VCaP (cell line): ENCODE measurements at regions not wholly inside any gene's neighbourhood (a gene's known extent, or its start where the extent isn't known, plus 50 kb on each side); places are given as distances from the start of the nearest gene placed in this dataset.

Experiments
- H3K27ac ChIP-seq: fragments of 450-650 bp; 2 replicates; pipeline ENCODE4 v1.5.1; 2017
- TF ChIP-seq, protein P1 (sequence below): fragments of 450-650 bp; conservative IDR thresholded peaks from 2 replicates; pipeline ENCODE4 v1.5.1; 2017; ENCODE audit warnings: mild to moderate bottlenecking, moderate library complexity

DNA sequence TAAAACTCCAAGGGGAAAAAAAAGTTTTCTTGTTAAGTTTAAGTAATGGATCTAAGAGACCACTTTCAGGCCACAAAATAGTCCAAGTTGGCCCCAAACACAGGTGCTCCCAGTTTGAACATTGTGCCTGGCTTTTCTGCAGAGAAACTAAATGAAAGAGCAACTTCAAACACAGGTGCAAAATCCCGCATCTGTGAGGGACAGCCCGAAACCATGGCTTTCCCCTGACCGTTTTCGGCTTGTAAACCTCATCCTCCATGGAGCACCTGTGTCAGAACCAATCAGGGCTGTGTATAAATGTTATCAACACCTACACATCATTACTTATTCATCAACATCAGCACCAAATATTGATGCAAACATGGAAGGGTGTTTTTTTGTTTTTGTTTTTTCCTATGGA, 126.8 kb upstream of the OBI1 start:
- TF ChIP-seq, protein P1, sequence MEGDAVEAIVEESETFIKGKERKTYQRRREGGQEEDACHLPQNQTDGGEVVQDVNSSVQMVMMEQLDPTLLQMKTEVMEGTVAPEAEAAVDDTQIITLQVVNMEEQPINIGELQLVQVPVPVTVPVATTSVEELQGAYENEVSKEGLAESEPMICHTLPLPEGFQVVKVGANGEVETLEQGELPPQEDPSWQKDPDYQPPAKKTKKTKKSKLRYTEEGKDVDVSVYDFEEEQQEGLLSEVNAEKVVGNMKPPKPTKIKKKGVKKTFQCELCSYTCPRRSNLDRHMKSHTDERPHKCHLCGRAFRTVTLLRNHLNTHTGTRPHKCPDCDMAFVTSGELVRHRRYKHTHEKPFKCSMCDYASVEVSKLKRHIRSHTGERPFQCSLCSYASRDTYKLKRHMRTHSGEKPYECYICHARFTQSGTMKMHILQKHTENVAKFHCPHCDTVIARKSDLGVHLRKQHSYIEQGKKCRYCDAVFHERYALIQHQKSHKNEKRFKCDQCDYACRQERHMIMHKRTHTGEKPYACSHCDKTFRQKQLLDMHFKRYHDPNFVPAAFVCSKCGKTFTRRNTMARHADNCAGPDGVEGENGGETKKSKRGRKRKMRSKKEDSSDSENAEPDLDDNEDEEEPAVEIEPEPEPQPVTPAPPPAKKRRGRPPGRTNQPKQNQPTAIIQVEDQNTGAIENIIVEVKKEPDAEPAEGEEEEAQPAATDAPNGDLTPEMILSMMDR = no peak
- no peak overlapping the region for H3K27ac ChIP-seq

DNA sequence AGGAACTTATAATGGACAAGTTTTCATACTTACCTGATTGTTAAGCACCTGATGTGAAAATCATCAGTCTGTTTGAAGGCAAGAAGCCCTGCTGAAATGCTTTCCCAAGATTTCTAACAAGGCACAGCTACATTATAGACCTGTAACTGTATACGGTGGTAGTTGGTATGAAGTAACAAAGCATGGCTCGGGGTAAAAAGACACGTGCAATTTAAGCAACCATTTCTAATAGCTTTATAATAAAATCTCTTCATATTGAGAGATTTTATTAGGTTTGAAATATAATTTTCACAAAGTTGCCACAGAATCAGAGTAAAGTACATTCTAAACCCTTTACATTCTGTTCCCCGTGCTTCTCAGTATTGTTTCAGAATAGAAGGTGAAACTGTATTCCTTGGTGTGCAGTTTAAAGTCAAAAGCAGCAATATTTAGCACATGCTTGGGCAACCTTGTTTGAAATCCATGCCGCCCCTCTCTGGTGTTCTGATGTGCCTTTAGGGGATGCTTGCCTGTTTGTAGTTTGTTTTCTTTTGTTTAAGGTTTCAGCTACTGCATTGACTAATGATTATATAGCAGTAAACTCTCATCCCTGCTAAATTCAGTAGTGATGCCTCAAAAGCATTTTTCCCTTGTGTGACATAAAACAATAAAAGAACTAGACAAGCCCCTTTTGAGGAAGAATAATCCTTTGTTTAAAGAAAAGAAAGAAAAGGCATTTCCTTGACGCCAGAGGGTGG, 125.2 kb upstream of the OBI1 start:
- TF ChIP-seq, protein P1 = no peak
- no peak overlapping the region for H3K27ac ChIP-seq

DNA sequence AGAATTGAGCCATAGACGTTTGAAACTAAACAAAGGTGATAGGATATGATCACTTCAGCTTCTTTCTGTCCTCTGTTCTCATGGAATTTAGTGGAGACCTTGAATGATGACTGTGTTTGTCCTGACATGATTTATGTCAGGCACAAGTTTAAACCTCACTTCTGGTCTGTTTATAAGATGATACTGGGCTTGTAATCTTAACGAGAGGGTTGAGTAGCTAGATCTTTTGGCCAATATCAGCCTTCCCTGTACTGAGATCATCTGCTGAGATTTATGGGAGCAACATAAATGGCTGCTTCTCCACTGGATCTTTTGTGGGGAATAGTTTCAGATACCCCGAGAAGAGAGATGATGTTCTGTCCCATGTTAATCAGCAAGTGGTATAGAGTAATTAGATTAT, 121.8 kb upstream of the OBI1 start:
- TF ChIP-seq, protein P1 = no peak
- H3K27ac ChIP-seq = no peak overlapping the region

DNA sequence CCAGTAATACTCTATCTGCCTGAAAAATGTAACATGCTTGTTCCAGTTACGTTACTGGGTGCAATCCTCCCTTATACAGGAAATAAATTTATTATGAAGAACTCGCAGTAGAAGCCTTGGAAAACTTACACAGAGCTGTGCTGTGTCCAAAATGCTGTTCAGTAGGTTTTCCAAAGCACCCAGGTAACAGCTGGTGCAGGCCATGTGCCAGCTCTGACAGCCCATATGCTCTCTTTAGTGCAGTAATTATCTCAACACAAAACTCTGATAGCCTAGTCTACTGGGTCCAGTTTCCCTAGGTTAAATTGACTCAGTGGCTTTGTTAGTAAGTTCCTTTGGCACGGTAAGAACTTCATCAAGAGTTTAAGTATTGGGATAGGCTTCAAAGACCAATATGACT, 120.7 kb upstream of the OBI1 start:
- TF ChIP-seq, protein P1 = no peak
- H3K27ac ChIP-seq = no peak overlapping the region

DNA sequence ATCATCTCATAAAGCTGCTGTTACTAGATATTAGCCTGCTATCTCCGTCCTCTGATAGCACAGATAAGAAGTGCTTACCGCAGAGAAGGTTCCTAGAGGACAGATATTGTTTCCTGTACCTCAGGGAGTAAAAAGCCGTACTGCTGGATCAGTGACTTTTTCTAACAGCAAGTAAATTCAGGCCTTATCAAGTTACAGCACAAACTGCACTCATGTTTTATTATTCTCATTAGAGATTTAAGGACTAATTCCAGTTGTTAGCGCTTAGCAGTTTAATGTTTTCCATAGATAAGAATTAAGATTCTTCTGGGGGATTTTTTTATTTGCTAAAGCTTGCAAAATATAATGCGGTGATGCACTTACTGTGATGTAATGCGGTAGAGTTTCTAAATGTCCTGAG, 119.0 kb upstream of the OBI1 start:
- H3K27ac ChIP-seq = peak overlapping the region; percentile 74
- TF ChIP-seq, protein P1 = no peak

DNA sequence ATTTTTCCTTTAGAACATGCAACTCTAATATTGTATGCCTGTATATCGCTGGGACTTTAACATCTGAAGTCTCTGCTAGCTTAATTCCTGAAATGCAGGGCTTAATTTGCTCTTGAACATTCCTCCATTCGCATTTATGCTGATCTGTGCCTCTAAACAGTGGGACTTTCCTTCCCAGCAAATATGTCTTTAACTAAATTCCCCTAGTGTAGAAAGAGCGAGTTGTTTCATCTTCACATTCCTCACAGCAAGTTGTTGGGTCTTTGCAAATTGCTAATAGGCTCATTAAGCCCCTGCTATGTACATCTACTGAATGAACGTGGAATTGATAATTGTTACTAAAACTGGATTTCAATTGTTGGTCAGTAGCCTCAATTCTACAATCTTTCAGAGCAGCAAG, 118.4 kb upstream of the OBI1 start:
- peak overlapping the region; percentile 74 for H3K27ac ChIP-seq
- TF ChIP-seq, protein P1 = no peak

DNA sequence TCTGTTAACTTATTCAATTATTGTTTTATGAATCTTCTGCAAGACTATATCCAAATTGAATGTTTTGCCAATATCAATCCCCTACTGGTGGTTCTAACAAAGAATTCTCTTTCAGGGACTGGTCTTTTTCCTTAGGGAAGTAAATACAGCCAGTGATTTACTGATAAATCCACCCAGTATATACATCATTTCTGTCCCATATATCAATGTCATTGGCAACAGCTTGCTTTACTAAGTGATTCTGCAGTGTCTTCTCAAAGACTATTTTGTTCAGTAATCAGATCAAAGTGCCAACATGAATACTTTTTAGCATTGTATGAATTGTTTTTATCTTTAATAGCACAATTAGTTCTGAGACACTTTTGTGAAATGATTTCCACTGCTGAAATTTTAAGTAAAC, 114.0 kb upstream of the OBI1 start:
- TF ChIP-seq, protein P1 = no peak
- H3K27ac ChIP-seq = no peak overlapping the region
